Urinary bladder (tissue), 3 donors: ENCODE measurements at regions not wholly inside any gene's neighbourhood (a gene's known extent, or its start where the extent isn't known, plus 50 kb on each side); places are given as distances from the start of the nearest gene placed in this dataset.

Source experiments
- DNase-seq: peaks from one replicate; pipeline ENCODE4 v3.0.0-alpha.2; 2015; ENCODE audit errors: extremely low spot score
- H3K27ac ChIP-seq: one replicate; pipeline ENCODE4 v1.5.1; 2013; ENCODE audit warnings: low read depth, mild to moderate bottlenecking, moderate library complexity
- H3K36me3 ChIP-seq: one replicate; pipeline ENCODE4 v1.6.1; 2013; ENCODE audit warnings: mild to moderate bottlenecking, moderate library complexity; ENCODE audit not compliant: insufficient read depth
- H3K4me1 ChIP-seq: one replicate; pipeline ENCODE4 v1.6.1; 2013; ENCODE audit warnings: mild to moderate bottlenecking, moderate library complexity; ENCODE audit not compliant: insufficient read depth
- H3K4me3 ChIP-seq: one replicate; pipeline ENCODE4 v1.5.1; 2013; ENCODE audit warnings: low read depth, low read length
- WGBS: extraction: QIAGEN DNeasy Blood & Tissue Kit; methylation state at CpG from one replicate; pipeline ENCODE4 v1.1.7; 2013; 5-methylcytosine and 5-hydroxymethylcytosine counted together
- donor health status: healthy with polysubstance abuse.
- donor health status: healthy.

DNA sequence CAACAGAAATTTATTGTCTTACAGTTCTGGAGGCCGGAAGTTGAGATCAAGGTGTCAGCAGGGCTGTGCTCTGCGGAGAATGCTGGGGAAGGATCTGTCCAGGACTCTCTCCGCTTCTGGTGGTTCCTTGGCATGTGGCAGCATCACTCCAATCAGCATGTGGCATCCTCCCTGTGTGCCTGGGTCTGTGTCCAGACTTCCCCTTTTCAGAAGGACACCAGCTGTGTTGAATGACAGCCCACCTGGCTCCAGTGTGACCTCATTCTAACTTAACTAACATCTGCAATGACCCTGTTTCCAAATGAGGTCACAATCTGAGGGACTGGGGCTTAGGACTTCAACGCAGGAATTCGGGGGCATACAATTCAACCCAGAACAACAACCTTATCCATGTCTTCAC is 141.9 kb downstream of the BMS1 start:
- H3K36me3 ChIP-seq = no peaks in the 10 kb centered on the region
- peaks cover 2% of the 10 kb centered on the region for H3K4me1 ChIP-seq
- H3K4me3 ChIP-seq = no peak overlapping the region
- H3K27ac ChIP-seq = no peak overlapping the region
- no peak for DNase-seq
- 64% methylated on average over 5 of the region's 5 CpGs for WGBS

- no peak for DNase-seq
- Histone ChIP-seq H3K36me3 (no peaks in the 10 kb centered on the region), H3K27ac (no peak overlapping the region), H3K4me1 (peaks cover 2% of the 10 kb centered on the region), H3K4me3 (no peak overlapping the region)
- 26% methylated on average over 6 of the region's 6 CpGs for WGBS
Measured at GRCh38 chr10:42926843-42927242, 144.2 kb downstream of the BMS1 start.

GRCh38 chr10:42928064-42928463 is 145.5 kb downstream of the BMS1 start:
- H3K4me3 ChIP-seq = no peak overlapping the region
- no peaks in the 10 kb centered on the region for H3K36me3 ChIP-seq
- H3K4me1 ChIP-seq = peaks cover 2% of the 10 kb centered on the region
- 90% methylated on average over 9 of the region's 9 CpGs for WGBS
- DNase-seq = no peak
- no peak overlapping the region for H3K27ac ChIP-seq

DNA sequence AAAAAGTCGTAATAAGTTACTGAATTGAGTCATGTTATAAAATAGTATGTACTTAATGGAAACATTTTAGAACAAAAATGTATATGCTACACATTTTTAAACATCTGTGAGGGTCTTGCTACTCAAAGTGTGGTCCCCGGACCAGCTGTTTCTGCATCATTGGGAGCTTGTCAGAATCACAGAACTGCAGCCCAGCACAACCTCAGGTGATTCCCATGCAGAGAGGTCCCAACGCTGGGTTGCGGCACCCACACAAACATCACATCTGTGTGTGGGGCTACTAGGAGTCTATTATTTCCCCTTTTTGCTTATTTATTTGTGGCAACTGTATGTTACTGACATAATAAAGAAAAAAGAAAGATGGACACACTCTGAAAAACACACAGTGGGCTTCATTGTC is 146.6 kb downstream of the BMS1 start:
- no peak for DNase-seq
- Histone ChIP-seq H3K4me3 (no peak overlapping the region), H3K27ac (no peak overlapping the region), H3K36me3 (no peaks in the 10 kb centered on the region), H3K4me1 (peaks cover 2% of the 10 kb centered on the region)
- WGBS = 90% methylated on average over 4 of the region's 4 CpGs

- H3K4me1 ChIP-seq = peaks cover 2% of the 10 kb centered on the region
- no peak overlapping the region for H3K27ac ChIP-seq
- DNase-seq = no peak
- WGBS = 88% methylated on average over 8 of the region's 8 CpGs
- no peaks in the 10 kb centered on the region for H3K36me3 ChIP-seq
- no peak overlapping the region for H3K4me3 ChIP-seq
Measured at GRCh38 chr10:42929993-42930392, 146.9 kb upstream of the RET start.

DNA sequence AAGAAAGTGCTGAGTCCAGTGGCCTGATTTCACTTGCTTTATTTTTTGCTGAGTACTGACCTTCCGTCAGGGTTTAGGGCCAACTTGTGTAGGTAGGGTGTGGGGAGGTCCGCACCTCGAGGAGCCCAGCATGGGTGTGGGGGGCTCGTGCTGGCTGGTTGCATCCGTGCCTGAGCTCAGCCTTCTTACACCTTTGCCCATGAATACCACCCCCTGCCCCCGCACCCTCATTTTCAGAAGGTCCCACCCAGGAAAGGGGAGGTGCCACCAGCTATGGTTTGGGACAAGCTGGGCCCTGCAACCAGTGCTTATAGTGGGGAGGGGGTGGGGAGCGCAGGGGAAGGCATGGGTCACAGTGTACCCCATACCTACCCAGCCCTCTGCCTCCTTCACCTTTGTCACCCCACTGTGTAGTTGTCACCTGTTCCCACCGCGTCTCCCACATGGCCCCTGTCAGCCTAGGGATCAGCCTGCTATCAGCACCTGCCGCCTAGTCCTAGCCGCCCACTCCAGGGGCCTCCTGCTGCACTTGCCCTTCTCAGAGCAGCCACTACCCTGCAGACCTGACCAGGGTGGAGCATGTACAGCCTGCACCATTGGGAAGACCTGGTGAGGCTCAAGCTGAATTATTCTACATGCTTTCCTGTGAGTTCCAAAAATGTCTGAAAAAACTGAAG is 146.2 kb upstream of the RET start:
- Histone ChIP-seq H3K4me3 (no peak overlapping the region), H3K36me3 (no peaks in the 10 kb centered on the region), H3K4me1 (peaks cover 2% of the 10 kb centered on the region), H3K27ac (no peak overlapping the region)
- DNase-seq = no peak
- WGBS = 87% methylated on average over 11 of the region's 11 CpGs

DNA sequence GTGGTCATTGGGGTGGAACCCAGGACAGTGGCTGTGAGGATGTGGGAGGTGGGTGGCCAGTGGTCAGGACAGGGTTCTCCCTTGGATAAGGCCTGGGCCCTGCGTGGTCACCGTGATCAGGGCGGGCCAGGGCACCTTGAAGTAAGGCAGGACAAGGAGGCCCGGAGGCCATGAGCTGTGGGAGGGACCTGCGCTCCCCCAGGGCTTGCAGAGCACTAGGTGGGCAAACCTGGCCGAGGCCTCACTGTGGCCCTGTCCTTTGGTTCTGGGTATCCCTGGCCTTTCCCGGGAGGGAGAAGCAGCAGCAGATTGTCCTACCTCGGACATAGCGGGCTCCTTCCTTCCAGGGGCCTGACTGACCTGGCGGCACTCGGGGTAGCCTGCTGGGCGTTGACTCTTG is 144.8 kb upstream of the RET start:
- H3K27ac ChIP-seq = no peak overlapping the region
- H3K4me3 ChIP-seq = no peak overlapping the region
- no peak for DNase-seq
- no peaks in the 10 kb centered on the region for H3K36me3 ChIP-seq
- 92% methylated on average over 12 of the region's 12 CpGs for WGBS
- peaks cover 2% of the 10 kb centered on the region for H3K4me1 ChIP-seq

- 1% methylated on average over 45 of the region's 45 CpGs for WGBS
- H3K4me1 ChIP-seq = no peaks in the 10 kb centered on the region
- no peak overlapping the region for H3K27ac ChIP-seq
- H3K4me3 ChIP-seq = no peak overlapping the region
- no peak for DNase-seq
- H3K36me3 ChIP-seq = no peaks in the 10 kb centered on the region
Measured at GRCh38 chr10:42932735-42933447, 144.0 kb upstream of the RET start.

DNA sequence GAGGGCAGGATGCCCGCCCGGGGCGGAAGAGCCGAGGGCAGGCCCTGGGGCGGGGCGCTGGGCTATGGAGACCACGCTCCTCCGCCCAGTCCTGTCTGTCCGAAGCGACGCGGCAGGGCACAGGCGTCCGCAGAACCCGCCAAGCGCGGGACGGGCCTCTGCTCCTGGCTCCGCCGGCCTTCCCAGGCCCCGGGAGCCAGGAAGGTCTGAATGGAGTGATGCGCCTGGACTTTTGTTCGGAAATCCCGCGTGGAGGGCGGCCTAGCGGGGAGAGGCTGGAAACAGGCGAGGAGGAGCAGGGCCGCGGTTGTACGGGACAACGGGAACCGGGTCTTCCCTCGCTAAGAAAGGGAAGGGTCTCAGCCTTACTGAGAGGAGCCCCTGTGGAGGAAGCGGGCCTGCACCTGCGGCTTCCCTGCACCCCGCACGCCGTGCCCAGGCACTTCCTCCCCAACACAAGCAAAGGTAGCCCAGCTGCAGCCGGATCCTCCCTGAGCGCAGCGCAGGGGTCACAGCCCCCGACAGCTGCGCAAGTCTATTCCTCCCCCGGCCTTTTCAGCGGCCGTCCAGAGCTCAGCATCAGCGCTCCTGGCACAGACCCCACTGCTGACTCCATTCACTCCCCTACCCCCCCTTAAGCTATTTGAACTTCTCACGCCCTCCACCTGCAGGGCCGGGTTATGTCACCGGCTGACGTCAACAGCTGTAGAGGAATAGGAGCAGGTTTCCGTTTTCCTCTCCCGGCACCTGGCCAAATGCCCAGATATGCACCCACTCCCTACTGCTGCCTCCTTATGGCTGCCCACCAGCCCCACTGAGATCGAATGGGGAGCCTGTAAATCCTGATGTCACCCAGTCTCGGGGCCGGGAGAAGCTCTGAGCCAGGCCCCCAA is 143.2 kb upstream of the RET start:
- 7% methylated on average over 57 of the region's 57 CpGs for WGBS
- H3K27ac ChIP-seq = no peak overlapping the region
- no peak overlapping the region for H3K4me3 ChIP-seq
- H3K36me3 ChIP-seq = no peaks in the 10 kb centered on the region
- H3K4me1 ChIP-seq = no peaks in the 10 kb centered on the region
- DNase-seq = peak; percentile 41

GRCh38 chr10:42934351-42934811 is 142.5 kb upstream of the RET start:
- Histone ChIP-seq H3K4me1 (no peaks in the 10 kb centered on the region), H3K36me3 (no peaks in the 10 kb centered on the region), H3K27ac (no peak overlapping the region), H3K4me3 (no peak overlapping the region)
- WGBS = 89% methylated on average over 8 of the region's 8 CpGs
- no peak for DNase-seq

- 91% methylated on average over 3 of the region's 3 CpGs for WGBS
- Histone ChIP-seq H3K27ac (no peak overlapping the region), H3K4me1 (no peaks in the 10 kb centered on the region), H3K4me3 (no peak overlapping the region), H3K36me3 (no peaks in the 10 kb centered on the region)
- DNase-seq = no peak
Measured at GRCh38 chr10:42934842-42935241, 142.0 kb upstream of the RET start.

- no peak overlapping the region for H3K27ac ChIP-seq
- DNase-seq = no peak
- no peaks in the 10 kb centered on the region for H3K4me1 ChIP-seq
- H3K36me3 ChIP-seq = no peaks in the 10 kb centered on the region
- 77% methylated on average over 8 of the region's 8 CpGs for WGBS
- no peak overlapping the region for H3K4me3 ChIP-seq
Measured at GRCh38 chr10:42935466-42935865, 141.4 kb upstream of the RET start.

DNA sequence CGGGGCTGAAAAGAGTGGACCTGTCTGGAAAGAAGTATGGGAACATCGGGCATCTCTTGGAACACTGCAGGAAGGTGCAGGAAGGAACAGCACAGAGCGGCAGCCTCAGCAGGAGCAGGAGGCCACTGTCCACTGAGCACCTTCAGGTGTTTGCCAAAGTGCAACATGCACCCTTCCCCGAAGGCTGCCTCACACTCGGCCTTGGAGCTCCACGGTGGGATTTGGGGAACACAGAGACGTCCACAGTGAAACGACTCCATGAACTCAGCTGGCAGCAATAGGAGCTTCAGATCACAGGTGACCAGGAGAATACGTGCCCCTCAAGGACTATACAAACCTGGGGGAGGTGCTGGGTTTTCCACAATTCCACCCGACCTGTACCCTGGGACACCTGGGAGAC is 140.3 kb upstream of the RET start:
- no peak for DNase-seq
- no peaks in the 10 kb centered on the region for H3K36me3 ChIP-seq
- H3K4me1 ChIP-seq = no peaks in the 10 kb centered on the region
- no peak overlapping the region for H3K4me3 ChIP-seq
- H3K27ac ChIP-seq = no peak overlapping the region
- 90% methylated on average over 10 of the region's 10 CpGs for WGBS

GRCh38 chr10:42937048-42937447 is 139.8 kb upstream of the RET start:
- 89% methylated on average over 7 of the region's 7 CpGs for WGBS

More at GRCh38 chr10:42937048-42937447, 139.8 kb upstream of the RET start:
- H3K4me3 ChIP-seq = no peak overlapping the region
- no peaks in the 10 kb centered on the region for H3K4me1 ChIP-seq
- H3K27ac ChIP-seq = no peak overlapping the region
- H3K36me3 ChIP-seq = no peaks in the 10 kb centered on the region
- no peak for DNase-seq
